ENCODE measurements at regions not wholly inside any gene's neighbourhood (a gene's known extent, or its start where the extent isn't known, plus 50 kb on each side); places are given as distances from the start of the nearest gene placed in this dataset.

- TF ChIP-seq CTCF (IDR thresholded peaks at IDR 0.05) (no peak), POLR2AphosphoS5 (IDR thresholded peaks at IDR 0.05; ENCODE audit: insufficient read depth in 1 of 2, low read depth in 1 of 2) (no peak)
Measured at GRCh38 chr10:3421537-3422257, 249.1 kb upstream of the PITRM1 start.

Measured in vagina (tissue), 2 donors.